H1 (cell line): ENCODE measurements at regions not wholly inside any gene's neighbourhood (a gene's known extent, or its start where the extent isn't known, plus 50 kb on each side); places are given as distances from the start of the nearest gene placed in this dataset.

Source experiments
- CTCF ChIA-PET: fragments of 300-600 bp; sonication (Branson Sonifier 250); formaldehyde crosslinking; loops from one replicate; lab custom pipeline; 2021; ENCODE audit not compliant: partially characterized antibody; lab: Charles Lee
- POLR2A ChIA-PET: fragments of 300-600 bp; sonication (Branson Sonifier 250); formaldehyde crosslinking; loops from one replicate; lab custom pipeline; 2021; ENCODE audit warnings: inconsistent platforms; ENCODE audit not compliant: partially characterized antibody; lab: Charles Lee
- DNase-seq, 2 experiments: peaks; one replicate each; pipeline versions ENCODE4 v3.0.0 to v3.0.0-alpha.2; 2010 to 2022; ENCODE audit warnings: low spot score in 2 of 2, low read depth in 1 of 2, mixed read lengths in 1 of 2
- FAIRE-seq: peaks from 2 replicates; lab custom pipeline; 2011; peaks lifted over from hg19 to GRCh38; lab: Jason Lieb, UNC
- H2AFZ ChIP-seq: 2 replicates; pipeline ENCODE4 v1.8.1; 2012; ENCODE audit warnings: low read length, inconsistent platforms
- H2AK5ac ChIP-seq: 2 replicates; pipeline ENCODE4 v1.6.1; 2013; ENCODE audit warnings: low read depth, low read length
- H2BK120ac ChIP-seq: replicated peaks from 2 replicates; pipeline ENCODE3; 2013; ENCODE audit warnings: low read depth, low read length, inconsistent platforms
- H2BK12ac ChIP-seq: 2 replicates; pipeline ENCODE4 v1.6.1; 2013; ENCODE audit warnings: low read depth, low read length
- H2BK15ac ChIP-seq: 2 replicates; pipeline ENCODE4 v1.6.1; 2013; ENCODE audit warnings: low read length
- H2BK20ac ChIP-seq: 2 replicates; pipeline ENCODE4 v1.6.1; 2013; ENCODE audit warnings: low read length
- H2BK5ac ChIP-seq: 2 replicates; pipeline ENCODE4 v1.6.1; 2013; ENCODE audit warnings: low read depth, low read length
- H3K14ac ChIP-seq: 2 replicates; pipeline ENCODE4 v1.6.1; 2013; ENCODE audit warnings: inconsistent platforms; ENCODE audit not compliant: insufficient read length
- H3K18ac ChIP-seq: 2 replicates; pipeline ENCODE4 v1.6.1; 2013; ENCODE audit warnings: low read length; ENCODE audit errors: extremely low read depth
- H3K23ac ChIP-seq: 2 replicates; pipeline ENCODE4 v1.6.1; 2013; ENCODE audit warnings: inconsistent platforms; ENCODE audit not compliant: insufficient read length
- H3K23me2 ChIP-seq: 2 replicates; pipeline ENCODE4 v1.6.1; 2013; ENCODE audit warnings: low read depth, low read length
- H3K27ac ChIP-seq: 2 replicates; pipeline ENCODE4 v1.6.1; 2011; ENCODE audit warnings: low read depth, low read length, inconsistent platforms
- H3K27me3 ChIP-seq, 4 experiments: replicated peaks in 1 of 4; 1 replicate in 1 of 4; 2 replicates in 3 of 4; pipeline versions ENCODE4 v1.6.1 to v1.8.1; 2011 to 2013; ENCODE audit warnings: low read length in 3 of 4, mild to moderate bottlenecking in 3 of 4, inconsistent platforms in 2 of 4, mixed read lengths in 2 of 4, moderate library complexity in 1 of 4; ENCODE audit not compliant: control insufficient read depth in 3 of 4, insufficient read depth in 3 of 4; ENCODE audit errors: extremely low read depth in 1 of 4
- H3K36me3 ChIP-seq, 4 experiments: 2 replicates each; pipeline versions ENCODE4 v1.6.1 to v1.8.1; 2011 to 2013; ENCODE audit warnings: mild to moderate bottlenecking in 4 of 4, low read length in 3 of 4, moderate library complexity in 2 of 4, control low read depth in 1 of 4, inconsistent platforms in 1 of 4; ENCODE audit not compliant: insufficient read depth in 4 of 4, control insufficient read depth in 2 of 4
- H3K4ac ChIP-seq: replicated peaks from 2 replicates; pipeline ENCODE3; 2013; ENCODE audit warnings: low read length, low read depth, mixed read lengths, inconsistent platforms; ENCODE audit not compliant: insufficient read length
- H3K4me1 ChIP-seq, 4 experiments: replicated peaks in 1 of 4; 1 replicate in 1 of 4; 2 replicates in 3 of 4; pipeline versions ENCODE4 v1.6.1 to v1.8.1; 2011 to 2013; ENCODE audit warnings: low read length in 3 of 4, inconsistent platforms in 2 of 4, mixed read lengths in 1 of 4; ENCODE audit not compliant: insufficient read depth in 4 of 4, control insufficient read depth in 3 of 4
- H3K4me2 ChIP-seq, 2 experiments: 2 replicates each; pipeline versions ENCODE4 v1.6.1 to v1.8.1; 2011 to 2013; ENCODE audit warnings: low read depth in 2 of 2, low read length in 2 of 2, control low read depth in 1 of 2, inconsistent platforms in 1 of 2, mild to moderate bottlenecking in 1 of 2; ENCODE audit not compliant: insufficient read depth in 1 of 2
- H3K4me3 ChIP-seq, 4 experiments: fragments of 200-600, 300-600 bp in 1 of 4; sonication (generic), shearing (Covaris generic), sonication (Bioruptor Twin) in 1 of 4; 2 replicates each; pipeline versions ENCODE4 v1.5.1 to v1.8.1; 2011 to 2016; ENCODE audit warnings: low read length in 4 of 4, low read depth in 3 of 4, control low read depth in 2 of 4, inconsistent platforms in 2 of 4, mild to moderate bottlenecking in 2 of 4, mixed read lengths in 1 of 4, moderate library complexity in 1 of 4; ENCODE audit not compliant: insufficient read depth in 2 of 4; ENCODE audit errors: extremely low read depth in 1 of 4
- H3K56ac ChIP-seq: replicated peaks from 2 replicates; pipeline ENCODE3; 2013; ENCODE audit warnings: low read depth, mild to moderate bottlenecking, mixed read lengths, low read length, inconsistent platforms; ENCODE audit not compliant: insufficient read length
- H3K79me1 ChIP-seq: 2 replicates; pipeline ENCODE4 v1.6.1; 2013; ENCODE audit warnings: low read depth, low read length, control low read depth
- H3K79me2 ChIP-seq, 2 experiments: 2 replicates each; pipeline versions ENCODE4 v1.6.1 to v1.8.1; 2012 to 2013; ENCODE audit warnings: low read length in 2 of 2, mild to moderate bottlenecking in 2 of 2, inconsistent platforms in 1 of 2; ENCODE audit not compliant: insufficient read depth in 2 of 2, control insufficient read depth in 1 of 2
- H3K9ac ChIP-seq, 4 experiments: replicated peaks in 1 of 4; 1 replicate in 1 of 4; 2 replicates in 3 of 4; pipeline versions ENCODE4 v1.6.1 to v1.8.1; 2011 to 2013; ENCODE audit warnings: low read depth in 3 of 4, low read length in 3 of 4, control low read depth in 2 of 4, mild to moderate bottlenecking in 2 of 4, moderate library complexity in 2 of 4, inconsistent platforms in 1 of 4; ENCODE audit errors: extremely low read depth in 1 of 4
- H3K9me3 ChIP-seq, 2 experiments: 2 replicates each; pipeline versions ENCODE4 v1.6.1 to v1.8.1; 2012 to 2013; ENCODE audit warnings: mild to moderate bottlenecking in 2 of 2, moderate library complexity in 2 of 2, control low read depth in 1 of 2, inconsistent platforms in 1 of 2, low read depth in 1 of 2, low read length in 1 of 2, mixed read lengths in 1 of 2; ENCODE audit not compliant: insufficient read depth in 2 of 2
- H4K20me1 ChIP-seq, 2 experiments: replicated peaks in 1 of 2; 2 replicates each; pipeline versions ENCODE3 to v1.8.1; 2011 to 2013; ENCODE audit warnings: inconsistent platforms in 2 of 2, low read length in 2 of 2, mild to moderate bottlenecking in 1 of 2; ENCODE audit not compliant: insufficient read depth in 2 of 2, control insufficient read depth in 1 of 2
- H4K5ac ChIP-seq: 2 replicates; pipeline ENCODE4 v1.6.1; 2013; ENCODE audit warnings: low read length, low read depth, mixed read lengths, inconsistent platforms; ENCODE audit not compliant: insufficient read length
- H4K8ac ChIP-seq: 2 replicates; pipeline ENCODE4 v1.8.0; 2013; ENCODE audit warnings: mild to moderate bottlenecking, moderate library complexity, low read length, inconsistent platforms; ENCODE audit not compliant: insufficient read depth; ENCODE audit errors: extremely low read depth
- H4K91ac ChIP-seq: replicated peaks from 2 replicates; pipeline ENCODE3; 2013; ENCODE audit warnings: low read length, mixed read lengths, inconsistent platforms; ENCODE audit not compliant: insufficient read length
- BCL11A ChIP-seq, 2 experiments: IDR thresholded peaks; one replicate each; pipeline ENCODE4 v1.6.1; 2011; ENCODE audit warnings: low read depth in 2 of 2, low read length in 2 of 2, mild to moderate bottlenecking in 2 of 2
- CEBPB ChIP-seq: IDR thresholded peaks from 2 replicates; pipeline ENCODE4 v1.6.1; 2012; ENCODE audit warnings: low read depth, low read length
- CTBP2 ChIP-seq: IDR thresholded peaks from 2 replicates; pipeline ENCODE4 v1.7.0; 2011; ENCODE audit warnings: borderline replicate concordance, mild to moderate bottlenecking, moderate library complexity, mixed read lengths, low read length; ENCODE audit not compliant: insufficient read depth, insufficient read length
- EGR1 ChIP-seq: IDR thresholded peaks from 2 replicates; pipeline ENCODE4 v1.6.1; 2011; ENCODE audit warnings: low read depth, low read length, borderline replicate concordance
- EP300 ChIP-seq, 2 experiments: IDR thresholded peaks; 1 replicate in 1 of 2; 2 replicates in 1 of 2; pipeline ENCODE4 v1.6.1; 2011 to 2012; ENCODE audit warnings: low read depth in 2 of 2, low read length in 2 of 2, mild to moderate bottlenecking in 2 of 2, borderline replicate concordance in 1 of 2, inconsistent platforms in 1 of 2, moderate library complexity in 1 of 2
- FOSL1 ChIP-seq: IDR thresholded peaks from 2 replicates; pipeline ENCODE4 v1.6.1; 2011; ENCODE audit warnings: mild to moderate bottlenecking, low read depth, low read length, moderate library complexity; ENCODE audit not compliant: insufficient read depth
- HDAC6 ChIP-seq: IDR thresholded peaks from one replicate; pipeline ENCODE4 v1.7.1; 2012; ENCODE audit warnings: low read depth, mild to moderate bottlenecking, inconsistent platforms, low read length, moderate library complexity
- JUND ChIP-seq: IDR thresholded peaks from 2 replicates; pipeline ENCODE4 v1.6.1; 2011; ENCODE audit warnings: mild to moderate bottlenecking, improper control_type of control experiment, low read length
- NANOG ChIP-seq: IDR thresholded peaks from 2 replicates; pipeline ENCODE4 v1.6.1; 2011; ENCODE audit warnings: low read length, low read depth, mild to moderate bottlenecking, inconsistent platforms; ENCODE audit not compliant: insufficient read depth, poor library complexity, severe bottlenecking
- NRF1 ChIP-seq: IDR thresholded peaks from 2 replicates; pipeline ENCODE4 v1.6.1; 2011; ENCODE audit warnings: mild to moderate bottlenecking, low read depth, low read length, improper control_type of control experiment
- POLR2AphosphoS5 ChIP-seq: IDR thresholded peaks from 2 replicates; pipeline ENCODE4 v1.6.1; 2011; ENCODE audit warnings: low read depth, low read length
- RXRA ChIP-seq: IDR thresholded peaks from 2 replicates; pipeline ENCODE4 v1.6.1; 2011; ENCODE audit warnings: low read depth, mild to moderate bottlenecking, low read length, moderate library complexity; ENCODE audit not compliant: insufficient read depth
- SP1 ChIP-seq: IDR thresholded peaks from 2 replicates; pipeline ENCODE4 v1.6.1; 2011; ENCODE audit warnings: low read depth, low read length
- SP2 ChIP-seq: IDR thresholded peaks from 2 replicates; pipeline ENCODE4 v1.6.1; 2012; ENCODE audit warnings: mild to moderate bottlenecking, low read length, inconsistent platforms
- TAF7 ChIP-seq: optimal IDR thresholded peaks from 2 replicates; pipeline ENCODE3; 2011; ENCODE audit warnings: low read depth, mild to moderate bottlenecking, inconsistent platforms, low read length, moderate library complexity, borderline replicate concordance
- WGBS, 2 experiments: shearing (Covaris generic) in 1 of 2; methylation state at CpG; one replicate each; pipeline versions ENCODE4 v1.1.6 to v1.1.7; 2013 to 2015; ENCODE audit warnings: low lambda C conversion rate in 2 of 2, mixed read lengths in 2 of 2, inconsistent platforms in 1 of 2, low coverage in 1 of 2, missing lambda C conversion rate in 1 of 2; ENCODE audit not compliant: insufficient replicate concordance in 2 of 2, insufficient coverage in 1 of 2, insufficient read length in 1 of 2; ENCODE audit errors: extremely low coverage in 1 of 2, missing lambda C conversion rate in 1 of 2; 5-methylcytosine and 5-hydroxymethylcytosine counted together

GRCh38 chr14:104475802-104476201, 103.8 kb upstream of the C14orf180 start:
- H3K27me3 ChIP-seq = no peaks in the 10 kb centered on the region; a peak in 1 of 7 replicates
- H3K4me2 ChIP-seq = no peak overlapping the region
- peaks cover 9% of the 10 kb centered on the region; the same call in 1 of the 2 replicates for H3K23me2 ChIP-seq
- no peak overlapping the region for H2AK5ac ChIP-seq
- no peak overlapping the region for H3K4me3 ChIP-seq
- H3K23ac ChIP-seq = no peak overlapping the region
- no peak overlapping the region for H2BK20ac ChIP-seq
- peaks cover 0 to 8% of the 10 kb centered on the region in 2 experiments for H4K20me1 ChIP-seq
- no peak overlapping the region for H4K5ac ChIP-seq
- H3K4ac ChIP-seq = no peak overlapping the region
- H3K79me1 ChIP-seq = no peaks in the 10 kb centered on the region
- no peak for DNase-seq
- CTCF ChIA-PET = interaction anchor here (1.2 to 4.1 kb wide), 4 partner anchors 12 to 105 kb away, joined by 3 to 17 read pairs (median 4); no protein-coding TSS in a partner anchor
- H3K56ac ChIP-seq = no peak overlapping the region
- H3K9me3 ChIP-seq = peaks cover 0 to 8% of the 10 kb centered on the region in 2 experiments; a peak in 2 of 4 replicates
- H3K9ac ChIP-seq = no peak overlapping the region
- H4K91ac ChIP-seq = no peak overlapping the region
- no peak overlapping the region for H2BK5ac ChIP-seq
- no peak overlapping the region for H4K8ac ChIP-seq
- no peaks in the 10 kb centered on the region; a peak in 2 of 7 replicates for H3K4me1 ChIP-seq
- H2BK15ac ChIP-seq = no peak overlapping the region
- POLR2A ChIA-PET = no interaction called here
- no peak for FAIRE-seq
- WGBS, 2 experiments = 94% methylated on average over 10 of the region's 10 CpGs; no CpG with 5 or more reads in 1 of the 2 experiments
- no peaks in the 10 kb centered on the region for H3K36me3 ChIP-seq
- no peak overlapping the region for H3K27ac ChIP-seq
- H2BK120ac ChIP-seq = no peak overlapping the region
- no peak overlapping the region for H2BK12ac ChIP-seq
- no peak overlapping the region for H2AFZ ChIP-seq
- no peak overlapping the region for H3K18ac ChIP-seq
- H3K14ac ChIP-seq = no peak overlapping the region
- H3K79me2 ChIP-seq = no peaks in the 10 kb centered on the region
- TF ChIP-seq BCL11A (IDR thresholded peaks at IDR 0.05; ENCODE audit: low read depth in 2 of 2, low read length in 2 of 2) = no peak
- no peak for TF ChIP-seq HDAC6
- no peak for TF ChIP-seq RXRA
- no peak for TF ChIP-seq CEBPB
- TF ChIP-seq POLR2AphosphoS5 = no peak
- no peak for TF ChIP-seq TAF7
- TF ChIP-seq NRF1 = no peak
- TF ChIP-seq EP300 (IDR thresholded peaks at IDR 0.05; ENCODE audit: borderline replicate concordance in 1 of 2, low read depth in 2 of 2, low read length in 2 of 2) = no peak
- TF ChIP-seq SP1 = no peak
- TF ChIP-seq EGR1 = no peak
- no peak for TF ChIP-seq JUND
- TF ChIP-seq NANOG = no peak
- no peak for TF ChIP-seq FOSL1
- TF ChIP-seq CTBP2 = no peak
- no peak for TF ChIP-seq SP2
